Prostate gland (tissue), 2 donors: ENCODE measurements at regions not wholly inside any gene's neighbourhood (a gene's known extent, or its start where the extent isn't known, plus 50 kb on each side); places are given as distances from the start of the nearest gene placed in this dataset.

Experiments used
- DNase-seq: peaks from one replicate; pipeline ENCODE4 v3.0.0-alpha.2; 2019; ENCODE audit warnings: low spot score
- H3K27ac ChIP-seq, 2 donors: fragments of 200-600 bp; sonication (generic); 2 replicates each; pipeline ENCODE4 v1.5.1; 2017 to 2019
- H3K27me3 ChIP-seq: fragments of 200-600 bp; sonication (generic); replicated peaks from 2 replicates; pipeline ENCODE4 v1.5.1; 2019; ENCODE audit not compliant: insufficient read depth
- H3K36me3 ChIP-seq, 2 donors: fragments of 200-600 bp; sonication (generic); 1 replicate in 1 of 2; 2 replicates in 1 of 2; pipeline versions ENCODE4 v1.5.1 to v1.8.1; 2017 to 2019
- H3K4me1 ChIP-seq: fragments of 200-600 bp; sonication (generic); replicated peaks from 2 replicates; pipeline ENCODE4 v1.5.1; 2019
- H3K4me3 ChIP-seq, 2 donors: fragments of 200-600 bp; sonication (generic); 2 replicates each; pipeline ENCODE4 v1.5.1; 2017 to 2019
- H3K9me3 ChIP-seq: fragments of 200-600 bp; sonication (generic); 2 replicates; pipeline ENCODE4 v1.5.1; 2017
- CTCF ChIP-seq, 4 experiments: fragments of 200-600 bp in 2 of 4; fragments of 450-650 bp in 2 of 4; sonication (generic) in 2 of 4; IDR thresholded peaks; 1 replicate in 3 of 4; 2 replicates in 1 of 4; pipeline ENCODE4 v1.5.1; 2016 to 2019; ENCODE audit warnings: antibody characterized with exemption in 4 of 4, mild to moderate bottlenecking in 2 of 4, moderate library complexity in 2 of 4
- POLR2A ChIP-seq: fragments of 450-650 bp; IDR thresholded peaks from one replicate; pipeline ENCODE4 v1.6.1; 2016; ENCODE audit warnings: antibody characterized with exemption, mild to moderate bottlenecking
- POLR2AphosphoS5 ChIP-seq: sonication (generic); formaldehyde crosslinking; IDR thresholded peaks from one replicate; pipeline ENCODE4 v1.6.1; 2017; ENCODE audit warnings: antibody characterized with exemption
- WGBS: methylation state at CpG from one replicate; pipeline ENCODE4 v1.1.5; 2018; 5-methylcytosine and 5-hydroxymethylcytosine counted together
- intact Hi-C: fragments of 100-400 bp; cut with DNase I; formaldehyde crosslinking; loops from one replicate; pipeline ENCODE4 v1.14.2; 2022

- no peaks in the 10 kb centered on the region for H3K27me3 ChIP-seq
- no peaks in the 10 kb centered on the region for H3K4me1 ChIP-seq
- intact Hi-C loops: no loop called here
- no peaks in the 10 kb centered on the region for H3K9me3 ChIP-seq
- H3K36me3 ChIP-seq: no peaks in the 10 kb centered on the region
- DNase-seq: no peak
- no peak overlapping the region for H3K27ac ChIP-seq
- 76% methylated on average over 3 of the region's 3 CpGs for WGBS
- TF ChIP-seq CTCF (IDR thresholded peaks at IDR 0.05): no peak
- no peak for TF ChIP-seq POLR2AphosphoS5
- no peak for TF ChIP-seq POLR2A
- H3K4me3 ChIP-seq: no peak overlapping the region
Measured at GRCh38 chr18:39031647-39032046, 1466.0 kb upstream of the CELF4 start.

DNA sequence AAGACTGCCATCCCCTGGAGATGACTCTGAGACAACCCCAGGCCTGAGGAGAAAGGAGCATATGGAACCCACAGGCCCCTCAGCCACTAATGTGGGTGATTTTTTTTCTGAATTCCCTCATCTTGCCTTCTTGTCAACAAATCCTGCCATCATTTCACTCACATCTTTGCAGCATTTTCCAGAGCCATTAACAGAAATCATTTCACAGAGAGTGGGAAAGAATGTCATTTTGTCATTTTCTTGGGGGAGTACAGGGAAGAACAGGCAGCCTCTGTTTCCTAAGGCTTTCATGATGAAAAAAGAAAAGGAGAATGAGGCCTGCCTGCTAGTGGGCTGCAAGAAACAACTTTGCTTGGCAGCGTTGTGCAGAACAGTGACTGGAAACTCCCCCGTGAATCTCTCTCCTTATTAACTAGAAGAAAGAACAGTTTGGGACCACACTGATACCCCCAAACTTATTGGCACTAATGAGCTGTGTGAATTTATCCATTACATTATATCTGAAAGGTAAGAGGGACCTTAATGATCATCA lies 1464.6 kb upstream of the CELF4 start:
- no peak for TF ChIP-seq CTCF (IDR thresholded peaks at IDR 0.05)
- TF ChIP-seq POLR2A: no peak
- no peak for TF ChIP-seq POLR2AphosphoS5
- no peaks in the 10 kb centered on the region for H3K36me3 ChIP-seq
- H3K4me1 ChIP-seq: no peaks in the 10 kb centered on the region
- no peaks in the 10 kb centered on the region for H3K27me3 ChIP-seq
- no peak overlapping the region for H3K27ac ChIP-seq
- 72% methylated on average over 2 of the region's 2 CpGs for WGBS
- intact Hi-C loops: no loop called here
- H3K4me3 ChIP-seq: no peak overlapping the region
- no peak for DNase-seq
- no peaks in the 10 kb centered on the region for H3K9me3 ChIP-seq

GRCh38 chr18:39025531-39025930 lies 1459.9 kb upstream of the CELF4 start:
- no peak for DNase-seq
- Histone ChIP-seq H3K36me3 (no peaks in the 10 kb centered on the region), H3K4me3 (no peak overlapping the region), H3K27ac (no peak overlapping the region), H3K27me3 (no peaks in the 10 kb centered on the region), H3K4me1 (no peaks in the 10 kb centered on the region), H3K9me3 (no peaks in the 10 kb centered on the region)
- intact Hi-C loops: no loop called here
- TF ChIP-seq POLR2AphosphoS5 (no peak), POLR2A (no peak)
- WGBS: 26% methylated on average over 2 of the region's 2 CpGs

GRCh38 chr18:39019989-39020388 lies 1454.4 kb upstream of the CELF4 start:
- Histone ChIP-seq H3K9me3 (no peaks in the 10 kb centered on the region), H3K27me3 (no peaks in the 10 kb centered on the region), H3K4me3 (no peak overlapping the region), H3K27ac (no peak overlapping the region), H3K4me1 (no peaks in the 10 kb centered on the region), H3K36me3 (no peaks in the 10 kb centered on the region)
- WGBS: 62% methylated on average over 3 of the region's 3 CpGs
- no peak for DNase-seq
- TF ChIP-seq CTCF (IDR thresholded peaks at IDR 0.05) (no peak), POLR2A (no peak), POLR2AphosphoS5 (no peak)
- intact Hi-C loops: no loop called here

GRCh38 chr18:39007031-39007902 lies 1441.7 kb upstream of the CELF4 start:
- Histone ChIP-seq H3K27me3 (no peaks in the 10 kb centered on the region), H3K27ac (no peak overlapping the region), H3K9me3 (no peaks in the 10 kb centered on the region), H3K4me1 (no peaks in the 10 kb centered on the region), H3K4me3 (no peak overlapping the region), H3K36me3 (no peaks in the 10 kb centered on the region)
- TF ChIP-seq POLR2AphosphoS5 (no peak), CTCF (IDR thresholded peaks at IDR 0.05) (no peak), POLR2A (no peak)
- no peak for DNase-seq
- 80% methylated on average over 5 of the region's 5 CpGs for WGBS
- intact Hi-C loops: no loop called here
